Adrenal gland (tissue), 5 donors: ENCODE measurements at regions not wholly inside any gene's neighbourhood (a gene's known extent, or its start where the extent isn't known, plus 50 kb on each side); places are given as distances from the start of the nearest gene placed in this dataset.
A peak's percentile ranks its signal among the peaks of the same experiment; 100 is the strongest.

ENCODE experiments used
- POLR2A ChIP-seq, 2 donors: fragments of 450-650 bp; IDR thresholded peaks; one replicate each; pipeline ENCODE4 v1.6.1; 2017; ENCODE audit warnings: antibody characterized with exemption in 2 of 2, mild to moderate bottlenecking in 2 of 2, moderate library complexity in 1 of 2
- TF ChIP-seq, protein P1 (sequence below), 6 experiments: fragments of 450-650 bp in 4 of 6; fragments of 200-600 bp in 2 of 6; sonication (generic) in 1 of 6; IDR thresholded peaks; 1 replicate in 5 of 6; 2 replicates in 1 of 6; pipeline versions ENCODE4 v1.5.1 to v1.8.0; 2016 to 2021; ENCODE audit warnings: antibody characterized with exemption in 6 of 6, mild to moderate bottlenecking in 2 of 6, moderate library complexity in 1 of 6
- donor health status: DM: no; HTN: no; CAD: no.

DNA sequence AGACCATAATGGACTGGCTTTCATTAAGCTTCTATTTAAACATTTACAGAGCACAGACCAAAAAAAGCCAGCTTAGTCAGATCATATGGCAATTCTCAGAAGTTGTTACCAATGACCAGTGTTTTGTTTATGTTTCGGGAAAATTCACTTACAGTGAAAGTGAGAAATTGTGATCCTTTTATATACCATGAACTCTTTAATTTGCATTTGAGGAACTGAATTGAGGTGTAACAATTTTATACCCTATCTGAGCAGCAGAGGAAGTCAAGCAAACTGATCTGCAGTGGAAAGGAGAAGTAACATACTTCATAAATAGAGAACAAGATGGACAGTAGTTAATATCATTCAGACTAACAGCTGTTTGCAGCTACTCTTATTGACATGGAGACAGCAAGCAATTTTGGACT, 97.1 kb downstream of the TMA16 start:
- TF ChIP-seq, protein P1, sequence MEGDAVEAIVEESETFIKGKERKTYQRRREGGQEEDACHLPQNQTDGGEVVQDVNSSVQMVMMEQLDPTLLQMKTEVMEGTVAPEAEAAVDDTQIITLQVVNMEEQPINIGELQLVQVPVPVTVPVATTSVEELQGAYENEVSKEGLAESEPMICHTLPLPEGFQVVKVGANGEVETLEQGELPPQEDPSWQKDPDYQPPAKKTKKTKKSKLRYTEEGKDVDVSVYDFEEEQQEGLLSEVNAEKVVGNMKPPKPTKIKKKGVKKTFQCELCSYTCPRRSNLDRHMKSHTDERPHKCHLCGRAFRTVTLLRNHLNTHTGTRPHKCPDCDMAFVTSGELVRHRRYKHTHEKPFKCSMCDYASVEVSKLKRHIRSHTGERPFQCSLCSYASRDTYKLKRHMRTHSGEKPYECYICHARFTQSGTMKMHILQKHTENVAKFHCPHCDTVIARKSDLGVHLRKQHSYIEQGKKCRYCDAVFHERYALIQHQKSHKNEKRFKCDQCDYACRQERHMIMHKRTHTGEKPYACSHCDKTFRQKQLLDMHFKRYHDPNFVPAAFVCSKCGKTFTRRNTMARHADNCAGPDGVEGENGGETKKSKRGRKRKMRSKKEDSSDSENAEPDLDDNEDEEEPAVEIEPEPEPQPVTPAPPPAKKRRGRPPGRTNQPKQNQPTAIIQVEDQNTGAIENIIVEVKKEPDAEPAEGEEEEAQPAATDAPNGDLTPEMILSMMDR (IDR thresholded peaks at IDR 0.05), result peak in 2 of 6 experiments; percentile 8 to 9
- TF ChIP-seq POLR2A (IDR thresholded peaks at IDR 0.05), result no peak
